Smooth muscle cell (in vitro differentiated cells): ENCODE measurements at regions not wholly inside any gene's neighbourhood (a gene's known extent, or its start where the extent isn't known, plus 50 kb on each side); places are given as distances from the start of the nearest gene placed in this dataset. TPM values are rescaled to one million over a fixed set of nuclear protein-coding genes. Genes with fewer than 3 reads are reported as not detected.
"Not testable (repeated sequence)": the region's sequence is repeated elsewhere in the genome, so short reads cannot be mapped to it uniquely, and the experiment has no call there.

Source experiments
- DNase-seq: peaks from one replicate; lab custom pipeline; 2025; ENCODE audit not compliant: unreplicated experiment; lab: John Stamatoyannopoulos, UW
- H2AFZ ChIP-seq: fragments of 200-600 bp; sonication (generic); 2 replicates; pipeline ENCODE4 v1.6.0; 2016; ENCODE audit warnings: antibody characterized with exemption, low read depth, mild to moderate bottlenecking
- H3F3A ChIP-seq: fragments of 200-600 bp; sonication (generic); 2 replicates; pipeline ENCODE4 v1.6.0; 2017; ENCODE audit warnings: antibody characterized with exemption, low read depth
- H3K27ac ChIP-seq: fragments of 200-600 bp; sonication (generic); 2 replicates; pipeline ENCODE4 v1.5.1; 2016; ENCODE audit warnings: low read depth, mild to moderate bottlenecking
- H3K27me3 ChIP-seq: fragments of 200-600 bp; sonication (generic); 2 replicates; pipeline ENCODE4 v1.6.1; 2016; ENCODE audit warnings: low read depth, mild to moderate bottlenecking
- H3K36me3 ChIP-seq: fragments of 200-600 bp; sonication (generic); 2 replicates; pipeline ENCODE4 v1.5.1; 2016; ENCODE audit warnings: low read depth
- H3K4me1 ChIP-seq: fragments of 200-600 bp; sonication (generic); 2 replicates; pipeline ENCODE4 v1.5.1; 2016; ENCODE audit warnings: low read depth
- H3K4me2 ChIP-seq: fragments of 200-600 bp; sonication (generic); 2 replicates; pipeline ENCODE4 v1.6.0; 2016; ENCODE audit warnings: mild to moderate bottlenecking
- H3K4me3 ChIP-seq: fragments of 200-600 bp; sonication (generic); 2 replicates; pipeline ENCODE4 v1.5.1; 2016; ENCODE audit warnings: mild to moderate bottlenecking
- H3K79me2 ChIP-seq: fragments of 200-600 bp; sonication (generic); 2 replicates; pipeline ENCODE4 v1.6.0; 2016; ENCODE audit warnings: low read depth, mild to moderate bottlenecking
- H3K9ac ChIP-seq: fragments of 200-600 bp; sonication (generic); 2 replicates; pipeline ENCODE4 v1.6.0; 2016; ENCODE audit warnings: low read depth
- H3K9me3 ChIP-seq: fragments of 200-600 bp; sonication (generic); replicated peaks from 2 replicates; pipeline ENCODE4 v1.5.1; 2016; ENCODE audit warnings: low read depth
- H4K20me1 ChIP-seq: fragments of 200-600 bp; sonication (generic); 2 replicates; pipeline ENCODE4 v1.6.0; 2016; ENCODE audit warnings: low read depth
- WGBS: methylation state at CpG from one replicate; pipeline ENCODE4 v1.1.7; 2016; ENCODE audit warnings: low lambda C conversion rate; 5-methylcytosine and 5-hydroxymethylcytosine counted together
- microRNA counts: library from miRNA; unstranded; fragments of <30 nt; microRNA quantifications from one replicate; lab custom pipeline; 2016
- microRNA-seq: library from miRNA; unstranded; fragments of <30 nt; microRNA quantifications from one replicate; pipeline ENCODE4, GENCODE V29; 2016; ENCODE audit warnings: borderline number of aligned reads
- small RNA-seq: library from RNA; depleted of rRNA; stranded (forward); fragments of <200 nt; gene quantifications from one replicate; pipeline ENCODE3, GENCODE V24; 2014
- TF ChIP-seq, protein P1 (sequence below): fragments of 200-600 bp; sonication (generic); IDR thresholded peaks from 2 replicates; pipeline ENCODE4 v1.5.1; 2017; ENCODE audit warnings: borderline replicate concordance, mild to moderate bottlenecking, antibody characterized with exemption; ENCODE audit not compliant: insufficient read depth, poor library complexity, severe bottlenecking

- H3F3A ChIP-seq: no peaks in the 10 kb centered on the region
- TF ChIP-seq, protein P1, sequence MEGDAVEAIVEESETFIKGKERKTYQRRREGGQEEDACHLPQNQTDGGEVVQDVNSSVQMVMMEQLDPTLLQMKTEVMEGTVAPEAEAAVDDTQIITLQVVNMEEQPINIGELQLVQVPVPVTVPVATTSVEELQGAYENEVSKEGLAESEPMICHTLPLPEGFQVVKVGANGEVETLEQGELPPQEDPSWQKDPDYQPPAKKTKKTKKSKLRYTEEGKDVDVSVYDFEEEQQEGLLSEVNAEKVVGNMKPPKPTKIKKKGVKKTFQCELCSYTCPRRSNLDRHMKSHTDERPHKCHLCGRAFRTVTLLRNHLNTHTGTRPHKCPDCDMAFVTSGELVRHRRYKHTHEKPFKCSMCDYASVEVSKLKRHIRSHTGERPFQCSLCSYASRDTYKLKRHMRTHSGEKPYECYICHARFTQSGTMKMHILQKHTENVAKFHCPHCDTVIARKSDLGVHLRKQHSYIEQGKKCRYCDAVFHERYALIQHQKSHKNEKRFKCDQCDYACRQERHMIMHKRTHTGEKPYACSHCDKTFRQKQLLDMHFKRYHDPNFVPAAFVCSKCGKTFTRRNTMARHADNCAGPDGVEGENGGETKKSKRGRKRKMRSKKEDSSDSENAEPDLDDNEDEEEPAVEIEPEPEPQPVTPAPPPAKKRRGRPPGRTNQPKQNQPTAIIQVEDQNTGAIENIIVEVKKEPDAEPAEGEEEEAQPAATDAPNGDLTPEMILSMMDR: no peak
- peak overlapping the region; percentile 80 for H3K9ac ChIP-seq
- peaks cover 6% of the 10 kb centered on the region for H3K4me1 ChIP-seq
- no peaks in the 10 kb centered on the region for H3K27me3 ChIP-seq
- WGBS: under 1% methylated on average over 16 of the region's 58 CpGs
- peak overlapping the region; percentile 97 for H3K4me2 ChIP-seq
- peak; percentile 96 for DNase-seq
- H3K79me2 ChIP-seq: no peaks in the 10 kb centered on the region
- peak overlapping the region; percentile 97 for H2AFZ ChIP-seq
- H4K20me1 ChIP-seq: no peaks in the 10 kb centered on the region
- no peaks in the 10 kb centered on the region for H3K36me3 ChIP-seq
- H3K4me3 ChIP-seq: peak overlapping the region; percentile 68
- no peaks in the 10 kb centered on the region for H3K9me3 ChIP-seq
- peak overlapping the region; percentile 90 for H3K27ac ChIP-seq
Observed at GRCh38 chr3:125916376-125916978, 52.5 kb upstream of the ROPN1B start.

DNA sequence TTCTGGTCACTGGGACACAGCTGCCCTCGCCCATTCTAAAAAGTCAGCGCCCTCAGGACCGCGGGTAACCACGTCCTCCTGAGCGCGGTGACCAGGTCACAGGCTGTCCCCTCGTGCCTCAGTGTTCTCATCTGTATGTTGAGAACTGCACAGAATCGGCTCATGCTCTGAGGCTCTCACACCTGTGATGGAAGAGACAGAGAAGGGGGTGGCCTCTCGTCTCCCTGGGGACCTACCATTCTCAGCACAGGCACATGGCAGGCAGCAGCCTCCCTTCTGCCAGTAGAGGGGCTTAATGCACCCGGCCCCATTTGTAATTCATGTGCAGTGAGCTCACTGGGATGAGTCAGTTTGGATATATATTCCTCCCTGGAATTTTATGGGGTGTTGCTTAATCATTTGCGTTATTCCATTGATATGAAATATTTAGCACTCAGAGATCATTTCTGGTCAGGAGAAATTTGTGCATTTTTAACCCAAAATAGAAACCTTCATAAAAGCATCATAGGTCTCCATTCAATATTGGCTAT lies 51.9 kb upstream of the ROPN1B start:
- 4% methylated on average over 12 of the region's 12 CpGs for WGBS
- Histone ChIP-seq H3K4me3 (peak overlapping the region; percentile 68), H3K27ac (peak overlapping the region; percentile 90), H3K9ac (peak overlapping the region; percentile 80), H2AFZ (peak overlapping the region; percentile 97), H3K4me2 (peak overlapping the region; percentile 97)
- H3K36me3 ChIP-seq, H3K27me3 ChIP-seq, H3K79me2 ChIP-seq, H4K20me1 ChIP-seq, H3K9me3 ChIP-seq, H3K4me1 ChIP-seq, H3F3A ChIP-seq: not testable (repeated sequence)
- peak; percentile 49 for DNase-seq

GRCh38 chr3:125918024-125918423 lies 51.0 kb upstream of the ROPN1B start:
- not testable (repeated sequence) for H3K27ac ChIP-seq, H3K4me2 ChIP-seq

GRCh38 chr3:125918451-125918850 lies 50.5 kb upstream of the ROPN1B start:
- not testable (repeated sequence) for DNase-seq, H3K4me3 ChIP-seq, H3K4me1 ChIP-seq, H3K27me3 ChIP-seq, H3K36me3 ChIP-seq, H3K27ac ChIP-seq, H2AFZ ChIP-seq, H3K79me2 ChIP-seq, H3K4me2 ChIP-seq, H3K9ac ChIP-seq, H4K20me1 ChIP-seq, H3K9me3 ChIP-seq, H3F3A ChIP-seq
- WGBS: 94% methylated on average over 5 of the region's 5 CpGs

More at GRCh38 chr3:125918024-125918423, 51.0 kb upstream of the ROPN1B start:
- H2AFZ ChIP-seq, H3K79me2 ChIP-seq, H3K4me3 ChIP-seq, H3K4me1 ChIP-seq, H4K20me1 ChIP-seq, H3K9ac ChIP-seq, H3K36me3 ChIP-seq, H3F3A ChIP-seq, DNase-seq, H3K27me3 ChIP-seq, H3K9me3 ChIP-seq: not testable (repeated sequence)
- 90% methylated on average over 1 of the region's 1 CpG for WGBS

DNA sequence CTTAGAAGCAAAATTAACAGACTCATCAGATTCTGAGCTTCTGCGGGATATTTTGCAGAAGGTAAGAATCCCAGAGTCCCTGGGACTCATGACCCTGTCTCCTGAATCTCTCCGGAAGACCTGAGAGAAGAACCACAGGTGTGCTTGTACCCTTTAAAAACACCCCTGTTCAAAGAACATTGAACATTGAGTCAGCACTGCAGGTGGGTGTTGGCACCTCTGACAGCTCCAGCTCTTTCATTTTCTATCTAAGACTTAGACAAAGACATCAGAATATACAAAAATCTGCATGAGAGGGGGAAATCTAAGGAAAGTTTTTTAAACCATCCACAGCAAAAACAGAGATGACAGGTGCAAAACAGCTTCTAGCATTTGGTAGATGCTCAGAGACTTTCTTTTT lies 50.1 kb upstream of the ROPN1B start:
- not testable (repeated sequence) for H3K9ac ChIP-seq, H3K4me2 ChIP-seq, H3K9me3 ChIP-seq, H2AFZ ChIP-seq, H3K4me1 ChIP-seq, H3K27ac ChIP-seq, H3K4me3 ChIP-seq, DNase-seq, H4K20me1 ChIP-seq, H3K36me3 ChIP-seq, H3K79me2 ChIP-seq, H3F3A ChIP-seq, H3K27me3 ChIP-seq
- WGBS: 91% methylated on average over 2 of the region's 2 CpGs

MicroRNAs in the stretch of these regions (microRNA counts, 767-probe panel; counts per million panel counts)
- 183 counts per million for microRNA hsa-miR-548i (lab: Ali Mortazavi, UCI)

Small RNA genes lying in the stretch of these regions (microRNA-seq; reads per million reads assigned to microRNA genes)
- gene MIR548I1: not detected

Small RNA genes lying in the stretch of these regions (small RNA-seq; reads per million reads assigned to genes)
- not detected for gene AC092902.1
- not detected for gene AF186996.2
- gene AF186996.3: not detected
- not detected for gene MIR548I1
- gene SNRPCP11: not detected
